Nucleus accumbens (tissue), 56 donors: ENCODE measurements at regions not wholly inside any gene's neighbourhood (a gene's known extent, or its start where the extent isn't known, plus 50 kb on each side); places are given as distances from the start of the nearest gene placed in this dataset.
"Not testable (repeated sequence)": the region's sequence is repeated elsewhere in the genome, so short reads cannot be mapped to it uniquely, and the experiment has no call there.

ENCODE experiments used
- DNase-seq, 56 donors: peaks; one replicate each; lab custom pipeline; 2025; lab: John Stamatoyannopoulos, UW

DNA sequence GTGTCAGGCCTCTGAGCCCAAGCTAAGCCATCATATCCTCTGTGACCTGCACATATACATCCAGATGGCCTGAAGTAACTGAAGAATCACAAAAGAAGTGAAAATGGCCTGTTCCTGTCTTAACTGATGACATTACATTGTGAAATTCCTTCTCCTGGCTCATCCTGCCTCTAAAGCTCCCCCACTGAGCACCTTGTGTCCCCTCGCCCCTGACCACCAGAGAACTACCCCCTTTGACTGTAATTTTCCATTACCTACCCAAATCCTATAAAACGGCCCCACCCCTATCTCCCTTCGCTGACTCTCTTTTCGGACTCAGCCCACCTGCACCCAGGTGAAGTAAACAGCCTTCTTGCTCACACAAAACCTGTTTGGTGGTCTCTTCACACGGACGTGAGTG, 1466.6 kb upstream of the GOT2 start:
- not testable (repeated sequence) for DNase-seq

DNA sequence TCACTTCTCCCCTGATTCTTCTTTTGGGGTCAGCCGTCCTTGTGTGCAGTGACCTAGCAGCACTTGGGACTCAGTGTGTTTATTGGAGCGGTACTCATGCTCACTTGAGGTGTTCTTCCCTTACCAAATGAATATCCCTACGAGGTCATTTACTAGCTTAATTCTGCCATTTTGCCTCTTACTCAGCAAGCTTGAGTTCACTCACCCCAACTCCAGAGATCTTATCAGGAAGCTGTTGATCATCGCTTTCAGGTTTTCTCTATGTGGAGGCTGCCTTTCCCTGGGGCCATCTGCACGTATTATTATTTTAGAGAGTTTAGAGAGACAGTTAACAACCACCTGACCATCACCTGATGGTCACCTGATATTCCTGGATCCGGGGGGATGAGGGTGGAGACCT, 1466.0 kb upstream of the GOT2 start:
- no peak for DNase-seq

DNA sequence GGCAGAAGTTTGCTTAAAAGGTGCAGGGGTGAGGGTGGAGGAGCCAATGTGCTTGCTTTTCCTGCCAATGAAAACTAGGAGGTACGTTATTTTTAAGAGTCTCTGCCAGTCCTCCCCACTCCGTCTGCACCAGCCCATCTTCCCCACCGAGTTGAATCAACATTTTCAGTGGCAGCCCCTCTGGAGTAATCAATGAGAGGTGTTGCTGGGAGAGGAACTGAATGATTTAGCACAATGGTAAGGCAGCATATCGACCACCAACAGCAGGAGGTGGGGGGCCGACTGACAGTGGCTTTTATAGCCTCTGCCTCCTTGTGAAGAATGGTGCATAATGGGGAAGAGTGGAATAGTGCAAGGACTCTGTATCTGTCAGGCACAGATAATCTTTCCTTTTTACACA, 1465.0 kb upstream of the GOT2 start:
- no peak for DNase-seq

DNA sequence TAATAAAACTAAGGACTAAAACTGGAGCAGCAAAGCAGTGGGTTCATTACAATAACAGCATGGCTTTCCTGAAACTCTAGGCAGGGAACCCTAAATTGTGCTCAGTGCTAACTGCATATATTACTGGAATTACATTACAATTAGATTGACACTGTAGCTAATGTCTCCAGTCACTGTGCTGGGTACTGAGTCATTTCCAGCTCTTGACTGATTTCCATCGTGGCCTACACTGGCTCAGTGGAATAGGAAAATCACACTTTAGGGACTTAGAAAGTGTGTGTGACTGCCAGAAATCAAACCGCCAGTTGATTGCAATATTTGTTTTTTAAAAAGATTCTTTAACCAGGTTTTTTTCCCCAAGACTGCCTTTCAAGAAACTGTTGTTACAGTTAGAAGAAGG, 1447.4 kb upstream of the GOT2 start:
- DNase-seq = no peak

DNA sequence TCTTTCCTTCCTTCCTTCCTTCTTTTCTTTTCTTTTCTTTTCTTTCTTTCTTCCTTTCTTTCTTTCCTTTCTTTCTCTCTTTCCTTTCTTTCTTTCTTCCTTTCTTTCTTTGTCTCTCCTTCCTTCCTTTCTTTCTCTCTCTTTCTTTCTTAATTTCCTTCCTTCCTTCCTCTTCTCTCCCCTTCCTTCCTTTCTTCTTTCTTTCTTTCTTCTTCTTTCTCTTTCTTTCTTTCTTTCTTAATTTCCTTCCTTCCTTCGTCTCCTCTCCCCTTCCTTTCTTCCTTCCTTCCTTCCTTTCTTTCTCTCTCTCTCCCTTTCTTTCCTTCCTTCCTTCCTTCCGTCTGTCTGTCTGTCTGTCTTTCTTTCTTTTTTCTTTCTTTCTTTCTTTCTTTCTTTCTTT, 1446.5 kb upstream of the GOT2 start:
- DNase-seq = no peak

DNA sequence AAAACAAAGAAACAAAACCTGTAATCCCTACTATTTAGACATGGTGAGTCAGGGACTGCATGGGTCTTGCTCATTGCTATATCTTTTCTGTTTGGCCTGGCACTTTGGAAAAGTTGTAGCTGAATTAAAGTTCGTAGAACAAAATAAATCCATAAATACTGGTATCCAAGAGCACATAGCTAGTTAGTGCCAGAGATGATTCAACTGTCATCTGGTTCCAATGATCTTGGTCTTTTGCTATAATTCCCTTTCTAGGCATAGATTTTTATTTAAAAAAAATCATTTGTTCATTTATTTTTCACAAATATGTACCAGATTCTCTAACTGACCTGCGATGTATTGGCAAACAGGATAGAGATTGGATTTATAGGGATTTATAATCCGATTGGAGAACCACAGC, 1436.1 kb upstream of the GOT2 start:
- no peak for DNase-seq

DNA sequence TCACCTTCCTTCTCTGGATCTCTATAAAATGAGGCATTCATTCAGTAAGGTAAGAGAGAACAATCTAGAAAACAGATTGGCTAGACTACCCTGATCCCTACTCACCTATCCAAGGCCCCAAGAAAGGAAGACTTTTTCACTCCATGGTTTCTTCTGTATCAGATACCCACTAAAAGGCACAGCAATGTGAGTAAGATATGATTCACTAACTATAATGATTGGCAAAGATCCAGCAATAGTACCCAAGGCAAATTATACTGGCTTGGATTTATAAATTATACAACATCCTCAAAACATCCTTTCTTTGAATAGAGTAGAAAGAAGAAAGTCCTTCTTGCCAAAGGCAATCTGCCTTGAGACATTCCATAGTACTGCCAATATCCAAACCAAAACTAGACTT, 1432.0 kb upstream of the GOT2 start:
- no peak for DNase-seq

DNA sequence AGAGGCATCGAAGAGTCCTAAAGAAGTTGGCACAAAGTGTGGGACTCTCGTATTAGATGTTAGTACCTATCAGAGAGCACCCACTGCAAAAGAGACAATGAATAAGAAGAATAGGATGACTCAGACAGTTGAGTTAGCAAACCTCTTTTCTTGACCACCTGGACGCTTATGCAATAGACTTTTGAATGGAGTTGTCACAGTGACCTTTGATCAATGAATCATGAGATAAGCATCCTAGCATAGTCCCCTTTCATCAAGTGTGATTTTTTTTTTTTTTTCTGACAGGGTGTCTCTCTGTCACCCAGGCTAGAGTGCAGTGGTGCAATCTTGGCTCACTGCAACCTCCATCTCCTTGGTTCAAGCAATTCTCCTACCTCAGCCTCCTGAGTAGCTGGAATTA, 1417.9 kb upstream of the GOT2 start:
- no peak for DNase-seq

DNA sequence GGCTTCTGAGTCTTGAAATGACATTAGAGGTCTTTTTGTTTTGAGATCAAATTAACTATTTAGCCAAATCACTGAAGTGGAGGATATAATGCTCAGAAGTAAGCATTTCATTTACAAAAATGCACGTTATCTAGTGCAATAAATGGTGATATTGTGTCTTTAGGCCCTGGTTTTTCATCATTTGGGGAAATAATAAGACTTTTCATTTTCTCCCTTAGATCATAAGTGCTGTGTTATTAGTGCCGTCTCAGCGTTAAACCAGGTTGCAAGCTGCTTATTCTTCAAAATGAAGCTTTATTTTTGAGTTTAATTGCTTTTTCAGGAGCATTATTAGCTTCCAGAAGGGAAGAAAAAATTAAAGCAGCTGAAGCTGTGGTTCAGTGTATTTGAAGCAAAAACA, 1416.8 kb upstream of the GOT2 start:
- no peak for DNase-seq

DNA sequence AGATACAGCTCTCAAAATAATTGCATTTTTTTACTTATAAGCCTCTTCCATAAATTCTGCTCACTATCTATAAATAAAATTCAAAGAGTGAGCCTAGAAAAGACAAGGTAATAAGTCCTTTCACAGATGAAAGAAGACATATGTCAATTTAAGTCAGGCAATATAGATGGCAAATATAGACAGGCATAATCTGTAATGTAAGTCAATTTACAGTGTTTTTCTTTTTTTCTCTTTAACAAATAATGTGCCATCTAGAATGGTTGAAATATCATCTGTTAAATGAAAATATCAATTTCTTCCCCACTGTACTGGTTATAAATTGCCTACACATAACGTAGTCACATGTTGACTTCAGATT, 1409.2 kb upstream of the GOT2 start:
- DNase-seq = no peak

DNA sequence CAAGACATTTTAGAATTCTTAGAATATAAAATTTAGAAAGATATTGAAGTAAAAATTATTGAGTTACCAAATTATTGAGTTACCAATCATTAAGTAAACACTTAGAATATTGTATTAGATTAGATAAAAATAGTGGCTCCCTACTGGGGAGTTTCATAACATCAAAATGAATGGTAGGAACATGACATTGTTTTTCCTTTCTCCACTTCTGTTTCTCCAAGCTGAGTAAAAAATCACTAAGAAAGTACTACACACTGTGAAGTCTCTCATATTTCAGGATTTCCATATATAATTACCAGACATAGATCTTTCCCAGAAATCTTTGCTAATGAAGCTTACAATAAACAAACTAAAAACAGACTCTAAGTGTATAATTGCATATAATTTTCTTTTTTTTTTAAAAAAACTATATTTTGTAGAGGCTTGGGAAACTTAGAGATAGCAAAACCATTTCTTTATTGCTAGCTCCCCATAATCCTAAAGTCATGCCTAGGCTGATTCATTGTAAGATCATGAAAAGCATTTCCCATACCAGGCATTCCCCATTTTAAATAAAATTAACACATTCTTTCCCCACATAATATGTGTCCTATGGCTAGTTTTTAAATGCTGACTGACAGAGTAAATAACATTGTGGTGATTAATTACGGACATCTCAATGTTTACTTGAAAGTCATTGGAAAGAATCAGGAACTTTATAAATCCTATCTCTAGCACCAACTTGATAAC, 1408.7 kb upstream of the GOT2 start:
- no peak for DNase-seq

DNA sequence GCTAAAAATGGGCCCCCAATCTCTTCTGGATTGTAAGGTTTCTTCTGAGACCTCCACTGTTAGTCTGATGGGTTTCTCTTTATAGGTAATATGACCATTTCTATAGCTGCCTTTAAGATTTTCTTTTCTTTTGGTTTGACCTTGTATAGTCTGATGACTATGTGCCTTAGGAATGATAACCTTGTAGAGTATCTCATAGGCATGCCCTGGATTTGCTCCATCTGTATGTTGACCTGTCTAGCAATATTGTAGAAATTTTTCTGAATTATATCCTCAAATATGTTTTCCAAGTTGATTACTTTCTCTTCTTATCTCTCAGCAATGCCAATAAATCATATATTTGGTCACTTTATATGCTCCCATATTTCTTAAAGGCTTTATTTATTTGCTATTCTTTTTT, 1403.8 kb upstream of the GOT2 start:
- no peak for DNase-seq

DNA sequence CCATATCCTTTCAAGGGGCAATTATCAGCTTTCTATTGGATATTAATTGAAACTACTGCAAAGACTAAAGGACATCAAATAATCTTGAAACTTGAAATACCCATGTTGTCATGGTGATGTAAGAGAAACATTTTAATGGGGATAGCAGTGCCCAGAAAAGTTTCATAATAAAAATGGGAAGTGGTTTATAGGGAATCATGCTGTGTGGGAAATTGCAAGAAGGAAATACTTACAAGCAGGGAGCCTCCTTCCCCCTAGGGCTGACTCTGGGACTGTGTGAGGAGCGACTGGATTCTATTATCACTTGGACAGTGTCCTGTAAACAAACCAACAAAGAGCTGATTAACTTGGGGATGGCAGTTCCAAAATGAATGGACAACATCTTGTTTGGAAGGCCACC, 1393.1 kb upstream of the GOT2 start:
- no peak for DNase-seq

DNA sequence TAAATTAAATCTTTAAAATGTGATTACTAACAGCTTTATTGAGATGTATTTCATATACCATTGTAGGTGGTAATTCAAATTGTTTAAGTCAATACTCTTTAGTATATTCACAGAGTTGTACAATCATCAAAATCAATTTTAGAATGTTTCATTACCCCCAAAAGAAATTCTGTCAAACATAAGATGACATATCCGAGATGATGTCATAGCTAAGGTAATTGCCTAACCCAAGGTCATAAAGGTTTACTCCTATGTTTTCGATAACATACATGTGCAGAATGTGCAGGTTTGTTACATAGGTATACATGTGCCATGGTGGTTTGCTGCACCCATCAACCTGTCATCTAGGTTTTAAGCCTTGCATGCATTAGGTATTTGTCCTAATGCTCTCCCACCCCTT, 1392.0 kb upstream of the GOT2 start:
- not testable (repeated sequence) for DNase-seq

DNA sequence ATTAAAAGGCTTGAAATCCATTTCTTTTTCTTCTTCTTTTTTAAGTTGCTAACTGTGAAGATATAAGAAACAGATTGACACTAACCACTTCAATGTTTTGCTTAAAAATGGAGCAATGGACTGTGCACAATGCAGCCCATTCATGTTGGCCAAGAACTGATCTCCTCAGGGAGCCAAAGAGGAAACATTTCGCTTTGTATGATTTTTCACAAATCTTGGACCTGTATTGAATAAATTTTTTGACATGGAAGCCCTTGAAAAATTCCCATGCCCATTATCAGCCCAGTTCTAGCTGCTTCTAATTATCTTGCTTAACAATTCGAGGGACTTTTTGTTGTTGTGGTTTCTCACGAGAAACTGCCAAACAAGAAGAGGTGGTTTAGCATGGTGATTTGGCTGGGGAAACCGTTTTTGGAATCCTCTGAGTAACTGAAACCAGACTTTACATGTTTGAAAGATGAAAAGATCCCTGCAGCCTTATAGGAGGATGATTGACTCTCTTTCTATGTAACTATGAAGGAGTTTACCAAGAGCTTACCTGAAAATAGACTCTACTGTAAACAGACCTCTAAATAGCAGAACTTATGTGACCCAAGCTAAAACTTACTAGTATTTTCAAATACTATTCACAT, 1389.4 kb upstream of the GOT2 start:
- no peak for DNase-seq

DNA sequence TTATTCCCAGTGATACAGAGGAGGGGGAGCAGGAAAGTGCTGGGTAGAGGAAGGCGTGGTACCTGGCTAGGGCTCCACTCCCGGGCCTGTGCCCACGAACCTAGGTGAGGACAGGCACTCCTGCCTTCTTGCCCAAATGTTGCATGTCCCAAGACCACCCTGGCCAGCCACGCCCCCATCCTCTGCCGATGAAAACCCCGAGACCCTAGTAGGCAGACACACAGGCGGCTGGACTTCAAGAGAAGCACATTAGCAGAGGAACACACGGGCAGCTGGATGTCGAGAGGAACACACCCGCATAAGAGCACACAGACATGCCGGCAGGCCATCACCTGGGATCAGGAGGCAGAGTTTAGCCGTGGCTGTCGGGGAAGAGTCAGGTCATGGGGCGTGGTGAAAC, 1386.5 kb upstream of the GOT2 start:
- no peak for DNase-seq

DNA sequence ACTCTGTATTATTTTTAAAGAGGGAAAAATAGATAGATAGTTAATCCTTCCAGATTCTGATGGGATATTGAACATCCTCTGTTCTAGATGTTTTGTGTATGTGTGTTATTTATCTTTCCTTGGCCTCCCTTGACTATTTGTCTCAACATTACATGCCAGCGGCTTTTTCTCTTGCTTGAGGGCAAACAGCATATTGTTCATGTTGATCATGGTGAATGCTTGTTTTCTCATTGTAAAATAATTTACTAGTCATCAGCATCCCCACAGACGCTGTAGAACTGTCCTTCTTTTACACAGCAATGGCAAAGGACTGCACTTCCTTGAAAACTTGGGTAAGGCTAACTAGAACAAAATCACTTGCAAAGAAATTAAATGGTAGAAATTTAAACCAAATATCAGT, 1376.4 kb upstream of the GOT2 start:
- DNase-seq = no peak

DNA sequence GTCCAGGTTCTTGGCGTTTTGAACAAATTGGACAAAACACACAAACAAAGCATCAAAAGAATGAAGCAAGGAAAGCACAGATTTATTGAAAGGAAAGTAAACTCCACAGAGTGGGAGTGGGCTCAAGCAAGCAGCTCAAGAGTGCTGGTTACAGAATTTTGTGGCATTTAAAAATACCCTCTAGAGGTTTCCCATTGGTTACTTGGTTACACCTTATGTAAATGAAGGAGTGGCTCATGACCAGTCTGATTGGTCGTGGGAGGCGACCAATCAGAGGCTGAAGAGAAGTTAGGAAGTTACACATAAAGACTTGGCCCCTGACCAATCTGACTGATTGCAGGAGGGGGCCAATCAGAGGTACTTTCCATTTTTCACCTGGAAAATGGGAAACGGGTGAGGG, 1373.8 kb upstream of the GOT2 start:
- DNase-seq = no peak

DNA sequence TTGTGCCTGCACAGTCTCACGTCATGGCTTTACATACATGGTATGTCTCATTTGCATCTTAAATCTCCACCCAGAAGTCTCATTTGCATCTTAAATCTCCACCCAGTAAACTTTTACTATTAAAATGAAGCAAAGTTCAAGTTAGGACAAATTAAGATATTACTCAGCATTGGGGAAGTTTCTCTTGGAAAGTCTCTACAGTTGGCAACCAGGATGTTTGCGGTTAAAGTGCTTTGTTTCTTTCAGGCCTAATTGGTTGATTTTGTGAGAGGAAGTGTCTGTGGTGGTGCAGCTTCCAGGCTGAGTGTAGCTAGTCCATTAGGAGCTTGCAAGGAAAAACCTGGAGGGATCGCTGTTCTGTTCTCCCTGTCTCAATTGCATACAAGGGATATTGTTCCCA, 1373.3 kb upstream of the GOT2 start:
- DNase-seq = no peak

DNA sequence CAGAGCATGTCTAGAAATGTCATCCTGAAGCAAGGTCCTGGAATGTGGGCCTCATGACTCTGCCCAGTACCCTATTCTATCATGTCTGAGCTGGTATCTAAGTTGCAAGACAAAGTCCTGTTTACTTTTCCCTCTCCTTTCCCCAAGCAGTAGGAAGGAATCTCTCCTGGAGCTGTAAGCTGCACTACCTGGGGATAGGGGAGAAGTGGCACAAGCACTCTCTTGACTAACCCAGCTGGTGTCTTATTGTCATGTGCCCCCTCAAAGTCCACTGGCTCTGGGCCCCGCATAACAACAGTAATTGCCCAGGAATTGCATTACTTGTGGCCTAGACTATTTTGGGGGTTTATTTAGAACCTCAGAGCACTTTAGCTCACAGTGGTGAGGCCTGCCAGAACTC, 1366.3 kb upstream of the GOT2 start:
- DNase-seq = no peak

DNA sequence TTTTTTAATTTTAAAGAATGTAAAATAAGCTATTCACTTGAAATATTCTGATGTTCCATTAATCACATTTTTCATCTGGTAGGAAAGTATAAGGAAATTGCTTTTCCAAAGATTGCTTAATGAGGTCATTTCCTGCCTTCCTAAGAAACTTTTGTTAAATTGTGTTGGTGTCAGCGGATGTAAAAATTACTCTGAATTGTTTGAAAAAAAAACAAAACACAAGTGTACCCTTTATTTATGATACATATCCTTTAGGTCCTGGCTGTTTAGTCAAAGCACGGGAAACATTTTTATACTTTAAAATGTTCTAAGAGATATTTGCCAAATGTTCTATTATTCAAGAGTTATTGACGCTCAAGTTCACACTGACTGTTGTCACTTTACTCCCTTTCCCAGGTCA, 1357.4 kb upstream of the GOT2 start:
- no peak for DNase-seq

DNA sequence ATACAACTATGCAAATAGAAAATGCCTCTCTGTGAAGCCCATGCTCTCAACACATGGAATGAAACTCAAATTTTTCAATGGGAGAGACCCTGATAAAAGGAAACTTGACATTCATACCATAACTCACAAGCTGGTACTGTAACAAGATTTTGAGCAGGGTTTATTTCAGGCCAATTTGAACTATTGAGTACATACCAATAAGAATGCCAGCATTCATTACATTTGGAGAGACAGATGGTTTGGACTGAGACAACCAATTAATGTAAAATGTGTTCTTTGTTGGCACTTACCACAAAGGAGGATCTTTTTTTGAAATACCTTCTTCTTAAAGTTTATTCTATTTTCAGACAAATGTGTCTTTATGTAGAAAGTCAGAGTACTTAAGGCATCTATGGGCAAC, 1357.0 kb upstream of the GOT2 start:
- no peak for DNase-seq

DNA sequence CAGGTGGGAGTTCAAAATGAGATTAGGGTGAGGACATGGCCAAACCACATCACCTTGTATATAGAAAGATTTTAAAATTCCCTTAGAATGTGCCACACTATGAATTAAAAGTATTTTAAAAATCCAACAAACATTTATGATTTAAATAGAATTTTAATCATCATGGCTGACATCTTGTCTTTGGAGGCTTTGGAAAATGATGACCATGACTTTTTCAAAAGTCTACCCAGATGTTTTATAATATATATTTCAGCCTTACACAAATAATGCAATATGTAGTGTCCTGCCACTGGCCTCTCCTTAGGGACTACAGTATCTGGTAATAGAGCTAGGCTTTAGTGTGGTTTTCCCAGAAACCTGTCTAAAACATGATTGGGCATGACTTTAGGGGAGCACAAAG, 1353.4 kb upstream of the GOT2 start:
- DNase-seq = no peak
